SH-SY5Y (cell line): ENCODE measurements at regions not wholly inside any gene's neighbourhood (a gene's known extent, or its start where the extent isn't known, plus 50 kb on each side); places are given as distances from the start of the nearest gene placed in this dataset.

Experiments
- GATA2 ChIP-seq: IDR thresholded peaks from 2 replicates; pipeline ENCODE4 v1.6.1; 2011; ENCODE audit warnings: mild to moderate bottlenecking, low read depth, low read length
- GATA3 ChIP-seq: IDR thresholded peaks from 2 replicates; pipeline ENCODE4 v1.6.1; 2011; ENCODE audit warnings: low read depth, mild to moderate bottlenecking, low read length, moderate library complexity

GRCh38 chr14:26730929-26731618 lies 133.2 kb upstream of the NOVA1 start:
- TF ChIP-seq GATA2 (no peak), GATA3 (no peak)
